Activated T-helper 1 cell treated with anti-CD3 and anti-CD28 coated beads, Interleukin-12 subunit alpha, Interleukin-12 subunit beta, Interleukin-2, Interleukin-4 antibody, amounts not matched to agents 30 ng/mL and 10 ng/mL and 1 ng/mL, durations not matched to agents 14 hours and 24 hours and 36 hours (primary cell): ENCODE measurements at regions not wholly inside any gene's neighbourhood (a gene's known extent, or its start where the extent isn't known, plus 50 kb on each side); places are given as distances from the start of the nearest gene placed in this dataset.
"Not testable (repeated sequence)": the region's sequence is repeated elsewhere in the genome, so short reads cannot be mapped to it uniquely, and the experiment has no call there.

ENCODE experiments used
- DNase-seq: peaks from one replicate; pipeline ENCODE4 v3.0.0; 2021; ENCODE audit warnings: low spot score
- H3K27ac Mint-ChIP-seq: one replicate; pipeline ENCODE4 v1.8.0; 2021; ENCODE audit warnings: mild to moderate bottlenecking, mixed read lengths
- H3K27me3 Mint-ChIP-seq: one replicate; pipeline ENCODE4 v1.8.0; 2022; ENCODE audit warnings: mild to moderate bottlenecking, moderate library complexity, mixed read lengths; ENCODE audit not compliant: insufficient read depth
- H3K36me3 Mint-ChIP-seq: one replicate; pipeline ENCODE4 v1.8.0; 2021; ENCODE audit warnings: low read depth, mixed read lengths
- H3K4me1 Mint-ChIP-seq: one replicate; pipeline ENCODE4 v1.8.0; 2021; ENCODE audit warnings: low read depth, mixed read lengths
- H3K4me3 Mint-ChIP-seq: one replicate; pipeline ENCODE4 v1.8.0; 2021; ENCODE audit warnings: mild to moderate bottlenecking, moderate library complexity, mixed read lengths
- H3K9me3 Mint-ChIP-seq: one replicate; pipeline ENCODE4 v1.8.0; 2021; ENCODE audit warnings: mixed read lengths
- intact Hi-C: fragments of 100-400 bp; cut with micrococcal nuclease; formaldehyde crosslinking; loops from one replicate; pipeline ENCODE4 v1.15.1; 2024

DNA sequence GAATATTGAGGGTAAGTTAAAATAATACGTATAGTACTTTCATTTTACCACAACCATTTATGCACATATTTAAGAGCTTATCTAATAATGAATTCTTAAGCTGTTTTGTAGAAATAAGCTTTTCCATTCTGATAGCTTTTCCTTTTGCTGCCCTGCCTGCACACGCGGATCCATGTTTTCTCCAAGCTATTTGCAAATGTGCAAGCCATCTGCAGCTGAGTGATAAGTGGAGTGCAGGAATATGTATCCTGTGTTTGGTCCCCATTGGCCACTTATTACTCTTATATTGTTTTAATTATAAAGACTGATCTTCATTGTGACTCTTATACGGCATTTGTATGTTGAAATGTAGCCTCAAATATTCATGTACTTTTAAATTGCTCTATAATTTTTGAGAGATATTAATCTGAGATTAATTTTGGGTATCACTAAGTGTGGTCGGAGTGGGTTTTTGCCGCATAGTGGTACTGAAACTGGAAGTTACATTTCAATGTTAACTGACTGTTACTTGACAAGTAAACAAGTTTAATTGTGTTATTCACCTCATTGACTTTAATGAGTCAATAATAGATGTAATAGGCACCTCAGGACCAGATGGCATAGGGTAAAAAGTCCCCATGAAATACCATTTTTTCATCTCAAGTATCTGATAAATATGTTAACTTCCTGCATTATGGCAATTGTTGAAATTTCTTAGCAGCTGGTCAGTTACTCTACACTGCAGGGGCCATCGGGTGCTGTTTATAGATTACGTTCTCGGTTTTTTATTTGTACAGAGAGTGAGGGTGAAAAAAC lies 1567.4 kb downstream of the EFNB2 start:
- H3K27ac Mint-ChIP-seq = no peak overlapping the region
- intact Hi-C loops = no loop called here
- no peak overlapping the region for H3K4me3 Mint-ChIP-seq
- H3K27me3 Mint-ChIP-seq = no peaks in the 10 kb centered on the region
- no peaks in the 10 kb centered on the region for H3K4me1 Mint-ChIP-seq
- no peak for DNase-seq
- H3K36me3 Mint-ChIP-seq = no peaks in the 10 kb centered on the region
- no peaks in the 10 kb centered on the region for H3K9me3 Mint-ChIP-seq

DNA sequence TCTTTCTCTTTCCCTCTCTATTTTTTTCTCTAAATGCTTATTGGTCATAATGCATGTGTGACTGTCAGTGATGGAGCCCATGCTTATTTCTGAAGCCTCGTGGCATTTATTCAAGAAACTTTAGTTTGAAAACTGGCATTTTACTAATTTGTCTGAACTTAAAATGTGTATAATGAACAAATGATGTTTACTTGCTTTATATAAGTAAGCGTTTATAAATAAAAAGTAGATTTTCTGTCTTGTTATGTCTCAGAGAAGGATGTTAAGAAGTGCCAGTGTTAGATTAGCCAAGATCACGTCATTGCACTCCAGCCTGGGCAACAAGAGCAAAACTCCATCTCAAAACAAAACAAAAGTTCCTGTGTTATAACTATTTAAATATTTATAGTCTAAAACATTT lies 1568.1 kb downstream of the EFNB2 start:
- DNase-seq = no peak
- Mint-ChIP-seq H3K27me3 (no peaks in the 10 kb centered on the region), H3K4me3 (no peak overlapping the region)

DNA sequence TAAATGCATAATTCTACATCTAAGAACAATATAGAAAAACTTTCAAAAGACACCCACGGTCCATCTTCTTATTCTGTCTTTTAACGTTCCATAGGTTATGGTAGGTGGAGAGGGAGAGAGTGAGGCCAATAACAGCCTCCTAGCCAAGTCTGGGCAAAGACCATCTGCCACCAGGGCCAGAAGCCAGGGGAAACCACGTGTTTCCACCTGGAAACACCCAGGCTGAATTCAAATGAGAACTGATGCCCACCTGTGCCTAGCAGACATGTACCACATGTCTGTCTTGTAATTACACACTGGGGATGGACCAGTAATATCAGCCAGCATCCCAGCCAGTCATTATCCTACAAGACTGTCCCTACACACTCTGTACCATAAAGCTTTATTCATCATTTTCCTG lies 1573.1 kb downstream of the EFNB2 start:
- Mint-ChIP-seq H3K4me1 (no peaks in the 10 kb centered on the region), H3K36me3 (no peaks in the 10 kb centered on the region), H3K27ac (no peak overlapping the region), H3K27me3 (no peaks in the 10 kb centered on the region), H3K9me3 (peaks cover 9% of the 10 kb centered on the region), H3K4me3 (no peak overlapping the region)
- intact Hi-C loops = no loop called here
- DNase-seq = no peak

More for the DNA sequence above, 1568.1 kb downstream of the EFNB2 start:
- H3K27ac Mint-ChIP-seq = no peak overlapping the region
- intact Hi-C loops = no loop called here
- H3K9me3 Mint-ChIP-seq = no peaks in the 10 kb centered on the region
- H3K36me3 Mint-ChIP-seq = no peaks in the 10 kb centered on the region
- no peaks in the 10 kb centered on the region for H3K4me1 Mint-ChIP-seq

DNA sequence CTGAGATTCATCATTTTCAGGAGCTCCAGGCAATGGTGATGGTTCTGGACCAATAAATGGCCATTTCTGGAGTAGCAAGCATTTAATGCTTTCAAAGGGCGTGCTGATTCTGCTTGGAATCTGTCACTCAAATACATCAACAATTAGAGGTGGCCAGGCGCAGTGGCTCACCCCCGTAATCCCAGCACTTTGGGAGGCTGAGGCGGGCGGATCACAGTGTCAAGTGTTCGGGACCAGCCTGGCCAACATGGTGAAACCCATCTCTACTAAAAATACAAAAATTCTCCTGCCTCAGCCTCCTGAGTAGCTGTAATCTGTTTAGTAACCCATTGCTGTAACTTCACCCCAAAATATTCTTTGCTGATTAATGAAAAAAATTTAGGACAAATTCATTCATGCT lies 1574.2 kb downstream of the EFNB2 start:
- no peaks in the 10 kb centered on the region for H3K4me1 Mint-ChIP-seq
- intact Hi-C loops = no loop called here

DNA sequence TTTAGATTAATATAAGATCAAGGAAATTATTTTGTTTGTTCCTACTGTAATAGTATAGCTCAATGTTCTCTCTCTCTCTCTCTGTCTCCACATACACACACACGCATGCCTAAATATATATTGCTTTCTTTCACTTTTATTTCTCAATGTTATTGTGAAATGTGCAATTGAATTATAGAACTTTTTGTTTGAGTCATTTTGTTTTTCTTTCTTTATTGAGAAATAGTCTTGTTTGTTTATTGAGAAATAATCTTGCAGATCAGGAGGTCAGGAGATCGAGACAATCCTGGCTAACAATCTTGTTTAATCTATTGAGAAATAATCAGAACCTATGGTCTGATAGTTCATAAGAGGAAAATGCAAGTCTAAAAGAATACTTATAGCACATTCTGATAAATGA lies 1581.3 kb downstream of the EFNB2 start:
- Mint-ChIP-seq H3K27me3 (no peaks in the 10 kb centered on the region), H3K4me3 (no peak overlapping the region), H3K27ac (no peak overlapping the region), H3K9me3 (no peaks in the 10 kb centered on the region), H3K4me1 (no peaks in the 10 kb centered on the region), H3K36me3 (no peaks in the 10 kb centered on the region)
- intact Hi-C loops = no loop called here
- no peak for DNase-seq

More for the DNA sequence above, 1574.2 kb downstream of the EFNB2 start:
- Mint-ChIP-seq H3K27ac (no peak overlapping the region), H3K4me3 (no peak overlapping the region), H3K36me3 (no peaks in the 10 kb centered on the region), H3K27me3 (no peaks in the 10 kb centered on the region), H3K9me3 (peaks cover 9% of the 10 kb centered on the region)
- DNase-seq = no peak

DNA sequence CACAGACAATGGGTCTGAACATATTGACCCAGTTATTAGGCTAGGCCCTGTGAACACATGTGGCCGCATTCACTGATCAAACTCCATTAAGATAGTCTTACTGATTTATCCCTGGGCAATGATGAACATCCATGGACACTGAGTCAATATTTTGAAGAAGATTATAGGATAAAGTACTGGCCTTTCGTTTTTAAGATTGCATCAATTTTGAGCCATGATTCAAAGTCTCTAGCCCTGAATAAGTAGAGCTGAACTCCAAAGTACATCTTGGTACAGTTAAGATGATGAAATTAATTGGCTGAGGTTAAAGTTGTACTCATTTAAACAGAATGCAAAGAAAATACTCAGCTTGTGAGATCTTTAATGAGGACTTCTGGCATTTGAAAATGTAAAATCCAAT lies 1581.9 kb downstream of the EFNB2 start:
- H3K9me3 Mint-ChIP-seq = no peaks in the 10 kb centered on the region
- no peak overlapping the region for H3K4me3 Mint-ChIP-seq
- H3K27ac Mint-ChIP-seq = no peak overlapping the region
- H3K4me1 Mint-ChIP-seq = no peaks in the 10 kb centered on the region
- intact Hi-C loops = no loop called here
- no peaks in the 10 kb centered on the region for H3K36me3 Mint-ChIP-seq
- no peak for DNase-seq
- H3K27me3 Mint-ChIP-seq = no peaks in the 10 kb centered on the region

DNA sequence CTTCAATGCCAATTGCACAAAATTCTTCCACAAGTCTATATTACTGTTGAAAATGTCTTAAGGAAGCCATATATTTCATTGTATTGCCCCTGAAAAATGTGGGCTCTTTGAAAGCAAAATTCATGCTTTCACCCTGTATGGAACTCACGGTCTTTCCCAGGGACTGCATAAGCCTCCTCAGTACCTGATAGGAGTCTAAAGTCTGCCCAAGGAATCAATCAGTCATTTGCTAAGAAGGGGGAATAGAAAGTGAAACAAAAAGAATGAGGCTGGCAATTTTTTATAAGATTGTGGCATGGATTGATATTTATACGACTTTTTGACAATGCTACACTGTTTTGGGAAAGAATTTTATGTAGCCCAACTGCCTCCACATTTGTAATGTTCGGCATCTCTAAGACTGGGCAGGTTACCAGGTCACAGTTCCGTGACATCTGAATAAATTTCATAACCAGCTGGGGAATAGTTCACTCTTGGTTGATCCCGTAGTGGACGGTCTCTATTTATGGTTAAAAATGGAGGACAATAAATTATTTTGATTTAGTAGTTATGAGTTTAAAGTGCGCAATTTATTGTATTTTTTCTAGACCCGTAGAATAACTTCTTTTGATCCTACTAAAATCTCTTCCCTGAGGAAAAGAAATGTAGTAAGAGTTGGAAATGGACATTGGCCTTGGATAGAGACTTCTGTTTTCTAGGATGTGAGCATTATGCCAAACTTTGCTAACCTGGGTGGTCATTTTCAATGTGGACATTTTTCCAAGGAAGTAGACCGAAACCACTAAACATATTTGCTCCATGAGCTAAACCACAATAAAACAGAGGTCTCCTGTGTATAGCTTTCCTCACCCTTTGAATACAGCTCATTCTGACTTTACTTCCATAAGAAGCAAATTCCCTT lies 1585.4 kb downstream of the EFNB2 start:
- no peak overlapping the region for H3K4me3 Mint-ChIP-seq
- H3K9me3 Mint-ChIP-seq = no peaks in the 10 kb centered on the region
- no peaks in the 10 kb centered on the region for H3K27me3 Mint-ChIP-seq
- no peaks in the 10 kb centered on the region for H3K36me3 Mint-ChIP-seq
- intact Hi-C loops = no loop called here
- no peak for DNase-seq
- H3K27ac Mint-ChIP-seq = no peak overlapping the region
- H3K4me1 Mint-ChIP-seq = no peaks in the 10 kb centered on the region

DNA sequence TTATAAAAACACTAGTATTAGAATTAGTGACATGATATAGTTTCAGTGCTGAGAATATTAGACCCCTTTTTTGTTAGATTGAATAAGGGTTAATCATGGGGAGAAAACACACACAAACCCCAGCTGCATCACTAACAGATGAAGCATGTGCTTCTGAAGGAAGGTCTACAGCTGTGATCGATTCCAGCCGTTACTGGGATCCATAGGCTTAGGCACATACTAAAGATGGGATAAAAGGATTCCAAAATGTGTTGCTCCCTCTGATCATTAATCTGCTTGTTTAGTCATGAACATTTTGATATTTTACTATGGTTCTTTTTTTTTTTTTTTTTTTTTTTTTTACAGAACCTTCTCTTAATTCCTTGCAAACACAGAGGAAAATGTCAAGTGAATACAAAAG lies 1591.3 kb downstream of the EFNB2 start:
- no peaks in the 10 kb centered on the region for H3K4me1 Mint-ChIP-seq
- H3K36me3 Mint-ChIP-seq = no peaks in the 10 kb centered on the region
- H3K27ac Mint-ChIP-seq = no peak overlapping the region
- no peaks in the 10 kb centered on the region for H3K9me3 Mint-ChIP-seq
- H3K4me3 Mint-ChIP-seq = no peak overlapping the region
- no peaks in the 10 kb centered on the region for H3K27me3 Mint-ChIP-seq
- intact Hi-C loops = no loop called here
- no peak for DNase-seq

DNA sequence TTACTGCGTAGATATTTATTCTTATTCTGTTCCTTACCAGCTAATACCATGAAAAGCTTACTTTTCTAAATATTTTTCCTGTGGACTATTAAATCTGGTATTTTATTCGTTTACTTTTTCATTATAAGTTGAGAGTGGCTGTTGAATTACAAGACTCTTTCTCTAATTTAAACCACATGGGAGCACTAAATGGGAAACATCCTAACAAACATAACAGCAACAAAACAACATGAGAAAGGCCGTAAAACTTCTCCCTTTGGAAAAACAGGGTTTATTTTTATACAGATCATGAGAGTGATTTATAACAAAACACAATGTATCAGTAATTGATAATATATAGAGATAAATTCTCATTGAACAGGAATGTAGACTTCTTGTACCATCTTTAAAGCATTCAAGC lies 1592.1 kb downstream of the EFNB2 start:
- no peak for DNase-seq
- Mint-ChIP-seq H3K9me3 (no peaks in the 10 kb centered on the region), H3K27me3 (no peaks in the 10 kb centered on the region), H3K27ac (no peak overlapping the region), H3K36me3 (no peaks in the 10 kb centered on the region), H3K4me1 (no peaks in the 10 kb centered on the region), H3K4me3 (no peak overlapping the region)
- intact Hi-C loops = no loop called here

DNA sequence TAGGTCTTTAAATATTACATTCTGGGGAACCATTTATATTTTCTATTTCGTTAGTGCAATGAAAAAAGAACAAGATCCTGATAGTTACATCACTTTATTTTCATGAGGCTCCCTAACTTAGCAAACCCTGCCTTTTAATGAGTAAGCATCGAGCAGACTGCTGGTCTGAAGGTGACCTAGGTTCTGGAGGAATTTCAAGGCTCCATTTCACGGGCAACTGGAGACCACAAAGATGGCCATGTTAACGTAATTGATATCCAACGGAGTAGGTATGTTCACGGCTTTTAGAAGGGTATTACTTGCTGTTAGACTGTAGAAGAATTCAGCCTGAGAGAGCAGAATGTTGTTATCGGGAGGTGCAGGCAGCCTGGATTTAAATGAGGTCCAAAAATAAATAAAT lies 1597.6 kb downstream of the EFNB2 start:
- H3K36me3 Mint-ChIP-seq = no peaks in the 10 kb centered on the region
- no peak overlapping the region for H3K4me3 Mint-ChIP-seq
- H3K27me3 Mint-ChIP-seq = no peaks in the 10 kb centered on the region
- H3K4me1 Mint-ChIP-seq = no peaks in the 10 kb centered on the region
- H3K27ac Mint-ChIP-seq = no peak overlapping the region
- DNase-seq = no peak
- no peaks in the 10 kb centered on the region for H3K9me3 Mint-ChIP-seq
- intact Hi-C loops = no loop called here

DNA sequence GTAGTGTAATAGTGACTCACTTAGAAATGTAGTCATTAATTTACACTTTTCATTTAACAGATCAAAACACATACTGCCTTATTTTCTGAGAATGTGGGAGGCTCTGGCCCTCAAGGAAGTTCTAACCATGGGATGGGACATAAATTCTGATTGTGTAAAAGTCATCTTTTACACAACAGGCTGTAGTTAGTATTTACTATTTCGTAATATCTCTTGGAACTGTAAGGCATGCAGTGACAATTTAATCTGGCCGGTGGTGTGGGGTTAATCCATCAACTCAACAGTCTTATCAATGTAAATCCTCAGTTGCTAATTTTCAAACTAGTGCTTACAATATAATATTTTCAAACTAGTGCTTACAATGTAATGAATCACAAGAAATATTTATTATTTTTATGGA lies 1599.2 kb downstream of the EFNB2 start:
- Mint-ChIP-seq H3K4me1 (no peaks in the 10 kb centered on the region), H3K9me3 (no peaks in the 10 kb centered on the region), H3K27ac (no peak overlapping the region), H3K27me3 (no peaks in the 10 kb centered on the region), H3K36me3 (no peaks in the 10 kb centered on the region), H3K4me3 (no peak overlapping the region)
- intact Hi-C loops = no loop called here
- no peak for DNase-seq

DNA sequence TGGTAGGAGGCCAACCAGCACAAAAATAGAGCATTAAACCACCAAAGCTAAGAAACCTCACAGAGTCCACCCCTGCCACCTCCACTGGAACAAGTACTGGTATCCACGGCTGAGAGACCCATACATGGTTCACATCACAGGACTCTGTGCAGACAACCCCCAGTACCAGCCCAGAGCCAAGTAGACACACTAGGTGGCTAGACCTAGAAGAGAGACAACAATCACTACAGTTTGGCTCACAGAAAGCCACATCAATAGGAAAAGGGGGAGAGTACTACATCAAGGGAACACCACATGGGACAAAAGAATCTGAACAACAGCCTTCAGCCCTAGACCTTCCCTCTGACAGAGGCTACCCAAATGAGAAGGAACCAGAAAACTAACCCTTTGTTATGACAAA lies 1614.9 kb downstream of the EFNB2 start:
- H3K4me1 Mint-ChIP-seq, intact Hi-C loops, H3K4me3 Mint-ChIP-seq, H3K36me3 Mint-ChIP-seq, H3K27me3 Mint-ChIP-seq, H3K9me3 Mint-ChIP-seq, H3K27ac Mint-ChIP-seq, DNase-seq: not testable (repeated sequence)

DNA sequence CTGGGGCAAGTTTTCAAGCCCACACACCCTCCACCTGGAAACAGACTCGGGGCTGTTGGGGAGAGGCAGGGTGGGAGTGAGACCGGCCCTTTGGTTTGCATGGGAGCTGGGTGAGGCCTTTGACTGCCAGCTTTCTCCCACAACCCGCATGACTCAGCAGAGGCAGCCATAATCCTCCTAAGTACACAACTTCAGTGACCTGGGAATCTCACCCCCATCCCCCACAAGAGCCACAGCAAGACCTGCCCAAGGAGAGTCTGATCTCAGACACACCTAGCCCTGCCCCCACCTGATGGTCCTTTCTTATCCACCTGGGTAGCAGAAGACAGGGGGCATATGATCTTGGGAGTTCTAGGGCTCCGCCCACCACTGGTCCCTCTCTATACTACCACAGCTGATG lies 1615.4 kb downstream of the EFNB2 start:
- no peak overlapping the region for H3K4me3 Mint-ChIP-seq
- no peaks in the 10 kb centered on the region for H3K36me3 Mint-ChIP-seq
- intact Hi-C loops = no loop called here
- H3K27me3 Mint-ChIP-seq = no peaks in the 10 kb centered on the region
- no peaks in the 10 kb centered on the region for H3K4me1 Mint-ChIP-seq
- H3K27ac Mint-ChIP-seq = no peak overlapping the region
- peaks cover 8% of the 10 kb centered on the region for H3K9me3 Mint-ChIP-seq
- no peak for DNase-seq
